Central memory CD8-positive, alpha-beta T cell (primary cell): ENCODE measurements at regions not wholly inside any gene's neighbourhood (a gene's known extent, or its start where the extent isn't known, plus 50 kb on each side); places are given as distances from the start of the nearest gene placed in this dataset.
"Not testable (repeated sequence)": the region's sequence is repeated elsewhere in the genome, so short reads cannot be mapped to it uniquely, and the experiment has no call there.

ENCODE experiments used
- ATAC-seq: fragments of 150-1000 bp; cut with Tn5 transposase; replicated peaks from 2 replicates; pipeline ENCODE4 v1.10.0; 2022; ENCODE audit warnings: mild to moderate bottlenecking, moderate FRiP score, moderate number of reproducible peaks; ENCODE audit not compliant: poor library complexity, severe bottlenecking; ENCODE audit errors: extremely low read depth
- DNase-seq, 2 donors: peaks; one replicate each; pipeline ENCODE4 v3.0.0; 2021; ENCODE audit warnings: low spot score in 2 of 2
- H3K27ac Mint-ChIP-seq: one replicate; pipeline ENCODE4 v1.8.0; 2022; ENCODE audit warnings: low read depth, mild to moderate bottlenecking, moderate library complexity, mixed read lengths
- H3K27me3 Mint-ChIP-seq: one replicate; pipeline ENCODE4 v1.8.0; 2022; ENCODE audit warnings: mixed read lengths
- H3K36me3 Mint-ChIP-seq: one replicate; pipeline ENCODE4 v1.8.0; 2022; ENCODE audit warnings: mild to moderate bottlenecking, moderate library complexity, mixed read lengths; ENCODE audit not compliant: insufficient read depth
- H3K4me1 Mint-ChIP-seq: one replicate; pipeline ENCODE4 v1.8.0; 2022; ENCODE audit warnings: mixed read lengths
- H3K4me3 Mint-ChIP-seq: one replicate; pipeline ENCODE4 v1.8.0; 2022; ENCODE audit warnings: mild to moderate bottlenecking, moderate library complexity, mixed read lengths
- H3K9me3 Mint-ChIP-seq: one replicate; pipeline ENCODE4 v1.8.0; 2022; ENCODE audit warnings: mixed read lengths

DNA sequence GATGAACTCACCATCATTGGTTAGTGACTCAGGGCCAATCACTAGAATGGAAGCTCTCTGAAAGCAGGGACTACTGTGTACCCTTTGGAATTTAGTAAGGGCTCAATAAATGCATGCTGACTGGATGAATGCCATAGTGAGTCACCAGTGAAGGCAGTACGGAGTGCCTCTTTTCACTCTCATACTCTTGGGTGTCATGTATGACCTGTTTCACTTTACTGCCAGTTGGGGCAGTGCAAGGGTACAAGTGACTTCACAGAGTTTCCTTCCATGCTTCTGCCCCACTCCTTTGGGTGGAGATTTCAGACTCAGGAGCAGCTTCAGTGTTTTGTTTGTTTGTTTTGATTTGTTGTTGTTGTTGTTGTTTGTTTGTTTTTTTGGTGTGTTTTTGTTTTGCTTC, 57.7 kb downstream of the SOX3 start:
- H3K27ac Mint-ChIP-seq: no peak overlapping the region
- ATAC-seq: no peak
- peaks cover 10% of the 10 kb centered on the region for H3K9me3 Mint-ChIP-seq

GRCh38 chrX:140440876-140441275, 64.0 kb downstream of the SOX3 start:
- H3K4me1 Mint-ChIP-seq: no peaks in the 10 kb centered on the region
- ATAC-seq (no peak), DNase-seq (no peak)
- H3K36me3 Mint-ChIP-seq: no peaks in the 10 kb centered on the region
- no peak overlapping the region for H3K4me3 Mint-ChIP-seq
- H3K27ac Mint-ChIP-seq: no peak overlapping the region
- H3K27me3 Mint-ChIP-seq: no peaks in the 10 kb centered on the region
- H3K9me3 Mint-ChIP-seq: peaks cover 10% of the 10 kb centered on the region

More for the DNA sequence above, 57.7 kb downstream of the SOX3 start:
- DNase-seq: no peak
- Mint-ChIP-seq H3K36me3 (no peaks in the 10 kb centered on the region), H3K4me1 (no peaks in the 10 kb centered on the region), H3K27me3 (no peaks in the 10 kb centered on the region), H3K4me3 (no peak overlapping the region)

DNA sequence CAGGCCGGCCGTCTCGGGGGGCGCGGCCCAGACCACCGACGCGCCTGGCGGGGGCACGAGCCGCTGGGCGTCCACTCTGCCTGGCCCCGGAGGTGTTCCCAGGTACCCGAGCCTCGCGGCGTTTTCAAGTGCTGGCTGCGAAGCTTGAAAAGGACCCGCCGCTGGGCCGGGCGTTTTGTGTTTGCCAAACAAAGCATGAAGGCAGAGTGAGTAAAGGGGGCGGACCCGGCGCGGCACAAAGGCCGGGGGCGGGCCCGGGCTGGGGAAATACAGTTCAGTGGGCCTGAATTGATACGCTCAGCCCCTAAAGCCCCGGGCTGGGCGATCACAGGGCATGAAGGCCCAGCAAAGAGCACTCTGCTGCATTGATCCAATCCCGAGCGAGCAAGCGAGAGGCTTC, 65.4 kb downstream of the SOX3 start:
- no peaks in the 10 kb centered on the region for H3K4me1 Mint-ChIP-seq
- no peak for ATAC-seq
- no peak for DNase-seq
- no peaks in the 10 kb centered on the region for H3K36me3 Mint-ChIP-seq
- H3K27me3 Mint-ChIP-seq: no peaks in the 10 kb centered on the region
- H3K27ac Mint-ChIP-seq: no peak overlapping the region
- no peak overlapping the region for H3K4me3 Mint-ChIP-seq
- H3K9me3 Mint-ChIP-seq: peaks cover 5% of the 10 kb centered on the region

DNA sequence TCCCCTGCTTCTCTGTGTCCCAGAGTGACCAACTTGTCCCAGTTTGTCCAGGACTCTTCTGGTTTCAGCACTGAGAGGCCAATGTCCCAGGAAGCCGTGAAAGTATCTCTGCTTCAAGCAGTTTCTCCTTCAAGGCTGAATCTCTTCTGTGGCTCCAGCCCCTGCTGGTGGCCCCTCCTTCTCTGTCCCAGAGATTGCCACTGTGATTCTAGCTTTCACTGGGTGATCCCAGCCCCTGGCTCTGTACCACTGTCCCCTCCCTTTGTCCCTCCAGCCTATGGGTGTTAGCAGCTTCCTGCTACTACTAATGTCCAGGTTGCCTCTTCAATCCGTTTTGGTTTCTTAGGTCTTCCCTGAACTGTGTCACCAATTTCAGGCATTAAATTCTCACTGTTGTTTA, 70.5 kb downstream of the SOX3 start:
- Mint-ChIP-seq H3K36me3 (no peaks in the 10 kb centered on the region), H3K27ac (no peak overlapping the region), H3K27me3 (no peaks in the 10 kb centered on the region), H3K4me1 (no peaks in the 10 kb centered on the region), H3K4me3 (no peak overlapping the region), H3K9me3 (no peaks in the 10 kb centered on the region)
- DNase-seq (no peak), ATAC-seq (no peak)

DNA sequence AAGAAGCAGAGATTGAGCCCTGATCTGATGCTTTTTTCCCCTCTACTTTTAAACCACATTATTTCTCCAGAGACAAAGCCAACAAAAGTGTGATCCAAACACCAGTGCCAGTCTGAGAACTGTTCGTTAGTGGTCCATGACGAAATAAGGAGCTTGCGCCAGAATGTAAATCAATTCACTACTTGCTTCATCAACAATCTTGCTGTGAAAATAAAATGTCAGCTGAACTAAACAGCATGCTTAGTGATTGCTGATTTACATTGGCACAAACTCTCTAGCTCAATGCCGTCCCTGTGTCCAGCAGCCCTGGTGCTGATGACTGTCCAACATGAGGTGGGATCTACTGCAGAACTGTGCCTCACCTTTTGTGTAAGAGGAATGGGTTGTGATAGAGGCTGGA, 71.3 kb downstream of the SOX3 start:
- H3K4me3 Mint-ChIP-seq: no peak overlapping the region
- no peak overlapping the region for H3K27ac Mint-ChIP-seq
- no peaks in the 10 kb centered on the region for H3K9me3 Mint-ChIP-seq
- H3K36me3 Mint-ChIP-seq: no peaks in the 10 kb centered on the region
- ATAC-seq: no peak
- DNase-seq: no peak
- no peaks in the 10 kb centered on the region for H3K4me1 Mint-ChIP-seq
- no peaks in the 10 kb centered on the region for H3K27me3 Mint-ChIP-seq

- Mint-ChIP-seq H3K27ac (no peak overlapping the region), H3K4me1 (no peaks in the 10 kb centered on the region), H3K27me3 (no peaks in the 10 kb centered on the region), H3K4me3 (no peak overlapping the region), H3K9me3 (no peaks in the 10 kb centered on the region), H3K36me3 (no peaks in the 10 kb centered on the region)
- no peak for DNase-seq
- ATAC-seq: no peak
Observed at GRCh38 chrX:140432346-140433175, 72.3 kb downstream of the SOX3 start.

DNA sequence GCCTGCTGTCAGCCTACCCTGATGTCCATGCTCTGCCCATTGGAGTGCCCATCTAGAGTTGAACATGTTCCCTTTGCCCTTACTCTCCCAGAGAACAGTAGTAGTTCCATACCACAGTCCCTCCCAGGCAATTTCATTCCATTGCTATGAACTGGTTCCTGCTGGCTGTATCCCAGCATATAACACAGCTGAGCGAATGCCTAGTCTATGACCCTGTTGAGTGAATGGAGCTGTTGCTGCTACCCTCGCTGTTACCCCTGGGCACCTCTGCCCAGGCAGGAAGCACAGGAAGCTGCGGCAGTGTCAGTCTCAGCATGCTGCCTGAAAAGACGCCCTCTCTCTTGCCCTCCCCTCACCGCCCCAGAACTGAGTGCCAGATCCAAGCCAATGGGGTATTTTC, 73.3 kb downstream of the SOX3 start:
- Mint-ChIP-seq H3K9me3 (no peaks in the 10 kb centered on the region), H3K27ac (no peak overlapping the region), H3K4me1 (no peaks in the 10 kb centered on the region), H3K36me3 (no peaks in the 10 kb centered on the region), H3K27me3 (no peaks in the 10 kb centered on the region), H3K4me3 (no peak overlapping the region)
- DNase-seq: no peak
- ATAC-seq: no peak

DNA sequence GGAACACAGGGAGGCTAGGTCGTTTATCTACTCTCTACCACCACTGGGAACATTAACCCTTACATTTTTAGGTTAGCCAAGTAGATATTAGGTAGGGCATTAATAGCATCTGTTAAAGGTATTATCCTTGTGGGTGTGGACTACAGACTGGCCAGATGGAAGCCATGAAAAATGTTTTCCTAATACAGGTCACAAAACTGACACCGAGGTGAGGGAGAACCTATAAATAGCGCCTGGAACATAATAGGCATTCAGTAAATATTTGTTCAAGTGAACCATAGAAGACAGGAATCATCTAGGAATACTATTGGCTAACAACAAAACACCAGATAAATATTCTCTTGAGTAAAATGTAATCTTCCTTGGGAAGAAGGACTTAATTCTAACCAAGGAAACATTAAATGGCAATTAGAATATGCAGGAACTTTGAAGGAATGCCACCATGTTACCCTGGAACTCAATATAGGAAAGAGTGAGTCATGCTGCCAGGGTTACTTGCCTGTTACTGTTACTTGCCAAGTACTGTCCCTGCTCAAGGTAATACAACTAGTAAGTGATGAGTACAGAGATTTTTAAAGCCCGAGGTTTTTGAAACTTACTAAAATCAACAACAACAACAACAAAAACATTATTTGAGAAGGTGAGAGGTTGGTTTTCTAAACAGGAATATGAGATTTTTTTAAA, 79.0 kb downstream of the SOX3 start:
- H3K36me3 Mint-ChIP-seq: no peaks in the 10 kb centered on the region
- no peak for DNase-seq
- no peaks in the 10 kb centered on the region for H3K4me1 Mint-ChIP-seq
- ATAC-seq: no peak
- no peaks in the 10 kb centered on the region for H3K27me3 Mint-ChIP-seq
- no peak overlapping the region for H3K27ac Mint-ChIP-seq
- no peak overlapping the region for H3K4me3 Mint-ChIP-seq
- H3K9me3 Mint-ChIP-seq: no peaks in the 10 kb centered on the region

DNA sequence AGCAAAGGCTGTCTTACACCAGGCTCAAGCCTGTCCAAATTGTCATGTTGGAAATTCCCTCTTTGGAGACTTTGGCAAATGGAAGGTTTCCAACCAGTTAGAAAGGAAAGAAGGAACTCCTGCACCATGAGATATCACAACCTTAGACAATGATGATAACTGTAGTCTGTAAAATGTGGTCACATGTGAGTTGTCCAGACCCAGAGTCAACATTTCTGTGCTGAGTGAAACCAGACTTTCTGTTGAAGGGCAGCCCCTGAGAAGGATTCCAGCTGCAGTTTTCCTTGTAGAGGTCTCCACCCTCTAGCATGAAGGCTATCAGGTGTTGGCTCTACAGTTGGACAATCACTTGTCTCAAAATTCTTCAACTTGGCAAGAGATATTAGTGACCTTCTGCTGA, 82.4 kb downstream of the SOX3 start:
- Mint-ChIP-seq H3K4me3 (no peak overlapping the region), H3K4me1 (no peaks in the 10 kb centered on the region), H3K9me3 (no peaks in the 10 kb centered on the region), H3K27me3 (no peaks in the 10 kb centered on the region), H3K27ac (no peak overlapping the region), H3K36me3 (no peaks in the 10 kb centered on the region)
- ATAC-seq (no peak), DNase-seq (no peak)

GRCh38 chrX:140402131-140402530, 102.7 kb downstream of the SOX3 start:
- not testable (repeated sequence) for DNase-seq, ATAC-seq, H3K4me1 Mint-ChIP-seq, H3K36me3 Mint-ChIP-seq, H3K27me3 Mint-ChIP-seq, H3K4me3 Mint-ChIP-seq, H3K27ac Mint-ChIP-seq
- peaks cover 17% of the 10 kb centered on the region for H3K9me3 Mint-ChIP-seq

GRCh38 chrX:140396326-140396725, 108.5 kb downstream of the SOX3 start:
- peaks cover 15% of the 10 kb centered on the region for H3K9me3 Mint-ChIP-seq
- not testable (repeated sequence) for H3K27me3 Mint-ChIP-seq, H3K4me3 Mint-ChIP-seq, H3K36me3 Mint-ChIP-seq, DNase-seq, H3K27ac Mint-ChIP-seq, H3K4me1 Mint-ChIP-seq, ATAC-seq

- Mint-ChIP-seq H3K4me3 (no peak overlapping the region), H3K4me1 (no peaks in the 10 kb centered on the region), H3K27me3 (no peaks in the 10 kb centered on the region), H3K27ac (no peak overlapping the region), H3K36me3 (no peaks in the 10 kb centered on the region), H3K9me3 (peaks cover 11% of the 10 kb centered on the region)
- ATAC-seq (no peak), DNase-seq (no peak)
Observed at GRCh38 chrX:140393507-140393906, 111.4 kb downstream of the SOX3 start.

GRCh38 chrX:140391313-140391712, 113.6 kb downstream of the SOX3 start:
- ATAC-seq (no peak), DNase-seq (no peak)
- H3K9me3 Mint-ChIP-seq: peaks cover 6% of the 10 kb centered on the region
- no peaks in the 10 kb centered on the region for H3K4me1 Mint-ChIP-seq
- H3K27me3 Mint-ChIP-seq: no peaks in the 10 kb centered on the region
- H3K27ac Mint-ChIP-seq: no peak overlapping the region
- no peaks in the 10 kb centered on the region for H3K36me3 Mint-ChIP-seq
- no peak overlapping the region for H3K4me3 Mint-ChIP-seq
